GM18870 (cell line): ENCODE measurements at regions not wholly inside any gene's neighbourhood (a gene's known extent, or its start where the extent isn't known, plus 50 kb on each side); places are given as distances from the start of the nearest gene placed in this dataset.

Source experiments
- ATAC-seq: cut with Tn5 transposase; IDR thresholded peaks from one replicate; pipeline ENCODE4 v1.9.1; 2021; ENCODE audit warnings: moderate library complexity; ENCODE audit not compliant: unreplicated experiment

GRCh38 chr13:81762449-81762848, 1421.5 kb upstream of the SPRY2 start:
- no peak for ATAC-seq

GRCh38 chr13:81760316-81760715, 1419.4 kb upstream of the SPRY2 start:
- ATAC-seq: no peak

DNA sequence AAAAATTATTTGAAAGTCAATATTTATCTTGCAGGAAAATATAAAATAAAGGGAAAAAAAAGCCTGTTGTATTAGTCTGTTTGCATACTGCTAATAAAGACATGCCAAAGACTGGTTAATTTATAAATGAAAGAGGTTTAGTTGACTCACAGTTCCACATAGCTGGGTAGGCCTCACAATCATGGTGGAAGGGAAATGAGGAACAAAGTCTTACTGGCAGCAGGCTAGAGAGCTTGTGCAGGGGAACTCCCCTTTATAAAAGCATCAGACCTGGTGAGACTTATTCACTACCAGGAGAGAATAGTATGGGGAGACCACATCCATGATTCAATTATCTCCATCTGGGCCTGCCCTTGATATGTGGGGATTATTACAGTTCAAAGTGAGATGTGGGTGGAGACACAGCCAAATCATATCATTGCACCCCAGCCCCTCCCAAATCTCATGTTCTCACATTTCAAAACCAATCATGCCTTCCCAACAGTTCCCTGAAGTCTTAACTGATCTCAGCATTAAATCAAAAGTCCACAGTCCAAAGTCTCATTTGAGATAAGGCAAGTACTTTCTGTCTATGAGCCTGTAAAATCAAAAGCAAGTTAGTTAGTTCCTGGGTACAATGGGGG, 1416.5 kb upstream of the SPRY2 start:
- no peak for ATAC-seq

- ATAC-seq: no peak
Measured at GRCh38 chr13:81745391-81745790, 1404.5 kb upstream of the SPRY2 start.

- no peak for ATAC-seq
Measured at GRCh38 chr13:81738364-81738763, 1397.4 kb upstream of the SPRY2 start.

DNA sequence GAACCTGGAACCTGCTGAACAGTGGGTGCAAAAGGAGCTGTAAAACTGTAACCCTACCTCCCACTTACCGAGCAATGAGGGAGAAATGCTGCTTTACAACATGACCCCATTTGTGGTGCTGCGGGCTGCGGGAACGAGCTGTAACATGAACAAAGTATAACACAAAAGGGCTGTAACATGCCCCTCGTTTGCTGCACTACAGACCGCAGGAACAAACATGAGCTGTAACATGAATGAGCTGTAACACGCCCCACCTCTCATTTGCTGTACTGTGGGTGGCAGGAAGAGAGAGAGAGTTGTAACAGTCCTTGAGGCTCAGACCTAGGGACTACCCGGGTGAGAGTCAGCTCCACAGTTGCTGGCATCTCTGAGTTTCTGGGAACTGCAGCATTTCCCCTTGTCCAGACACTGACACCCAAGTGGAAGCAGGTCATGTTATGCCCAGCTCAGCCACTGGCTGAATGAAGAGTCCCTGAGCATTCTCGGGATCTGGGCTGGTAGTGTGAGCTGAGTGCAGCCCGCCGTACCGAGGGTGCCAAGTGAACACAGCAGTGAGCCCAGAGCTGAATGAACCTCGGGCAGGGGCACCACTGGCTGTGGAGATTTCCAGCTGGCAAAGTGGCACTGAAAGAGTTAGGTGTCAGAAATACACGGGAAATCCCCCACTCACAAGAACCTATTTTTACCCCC, 1385.3 kb upstream of the SPRY2 start:
- ATAC-seq: no peak

GRCh38 chr13:81722456-81722855, 1381.5 kb upstream of the SPRY2 start:
- ATAC-seq: no peak

DNA sequence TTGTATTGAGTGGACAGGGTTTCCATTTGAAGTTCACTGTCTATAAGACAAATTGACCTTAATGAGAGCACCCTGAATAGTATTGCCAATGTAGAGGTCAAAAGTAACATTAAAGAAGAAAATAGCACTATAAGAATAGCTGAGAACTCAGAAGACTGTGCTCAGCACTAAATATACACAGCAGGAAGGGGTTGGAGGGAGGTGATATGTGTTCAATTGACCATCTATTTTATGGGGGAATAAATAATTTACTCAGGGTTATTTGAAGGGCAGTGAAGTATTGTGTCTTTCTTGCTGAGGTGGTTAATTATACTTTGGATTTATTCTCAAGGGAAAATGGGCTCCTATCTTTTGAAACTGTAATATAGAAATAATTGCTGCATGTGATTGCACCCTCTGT, 1380.5 kb upstream of the SPRY2 start:
- ATAC-seq: no peak

DNA sequence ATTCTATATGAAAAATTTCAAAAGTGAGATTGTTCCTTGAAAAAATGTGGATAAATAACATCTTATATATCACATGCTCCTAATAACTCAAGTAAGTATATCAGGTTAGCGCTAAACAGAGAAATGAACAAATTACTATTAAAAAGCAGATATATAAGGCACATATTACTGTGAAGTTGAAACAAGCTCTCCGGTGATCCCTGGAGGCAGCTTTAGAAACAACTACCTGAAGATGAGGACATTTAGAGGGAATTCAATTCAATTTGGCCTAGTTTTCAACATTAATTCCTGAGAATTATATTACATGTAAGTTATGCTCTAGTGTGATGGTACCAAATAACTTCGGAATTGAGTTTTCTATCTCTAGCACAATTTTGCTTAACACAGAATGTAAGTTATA, 1373.6 kb upstream of the SPRY2 start:
- ATAC-seq: no peak

DNA sequence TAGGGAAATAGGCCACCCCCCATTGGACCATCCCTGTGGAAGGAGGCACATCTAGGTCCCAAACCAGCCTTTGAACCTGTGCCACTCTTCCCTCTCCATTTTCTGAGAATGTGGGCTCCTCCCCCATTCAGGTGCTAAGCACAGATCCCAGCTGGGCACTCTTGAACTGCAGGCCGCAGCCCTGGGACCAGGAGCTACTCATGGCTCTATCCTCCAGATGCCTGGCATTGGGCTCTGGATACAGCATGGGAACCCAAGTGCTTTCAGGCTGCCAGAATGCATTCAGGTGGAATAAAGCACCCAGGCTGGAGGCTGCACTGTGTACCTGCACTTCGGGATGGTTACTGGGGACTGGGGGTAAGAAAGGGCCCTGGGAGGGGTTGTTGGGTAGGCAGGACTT, 1372.3 kb upstream of the SPRY2 start:
- ATAC-seq: no peak

DNA sequence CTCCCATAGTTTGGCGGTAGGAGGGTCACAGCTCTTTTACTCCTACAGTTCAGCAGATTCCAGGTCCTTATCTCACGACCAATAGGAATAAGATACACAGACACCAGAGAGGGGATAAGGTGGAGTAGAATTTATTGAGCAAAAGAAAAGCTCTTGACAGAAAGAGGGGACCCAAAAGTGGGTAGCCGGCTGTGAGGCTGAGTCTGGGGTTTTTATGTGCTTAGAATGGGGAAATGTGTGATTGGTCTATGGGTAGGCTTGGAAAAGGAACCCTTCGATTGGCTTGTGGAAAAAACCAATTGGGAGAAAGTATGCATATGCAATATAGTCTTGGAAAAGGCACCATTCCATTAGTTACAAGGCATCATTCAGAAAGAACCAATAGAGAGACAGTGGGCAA, 1356.9 kb upstream of the SPRY2 start:
- ATAC-seq: no peak

DNA sequence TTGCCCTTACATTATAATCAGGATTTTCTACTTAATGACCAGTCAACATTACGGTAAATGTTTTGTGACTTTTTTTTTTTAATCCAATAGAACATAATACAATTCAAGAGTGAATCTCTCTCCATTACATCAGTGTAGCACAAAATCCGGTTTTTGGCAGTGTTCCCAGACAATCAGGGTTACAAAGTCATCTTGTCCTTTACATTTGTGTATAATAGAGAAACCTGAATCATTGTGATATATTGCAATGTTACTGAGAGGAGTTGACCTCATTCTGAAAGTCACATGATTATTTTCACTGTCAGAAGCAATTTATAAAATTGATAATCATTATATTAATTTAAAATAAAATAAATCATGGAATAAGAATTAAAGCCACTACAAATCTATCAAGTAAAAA, 1346.0 kb upstream of the SPRY2 start:
- ATAC-seq: no peak

- no peak for ATAC-seq
Measured at GRCh38 chr13:81683521-81683920, 1342.6 kb upstream of the SPRY2 start.

- no peak for ATAC-seq
Measured at GRCh38 chr13:81682081-81682630, 1341.2 kb upstream of the SPRY2 start.

- ATAC-seq: no peak
Measured at GRCh38 chr13:81677857-81678256, 1336.9 kb upstream of the SPRY2 start.

DNA sequence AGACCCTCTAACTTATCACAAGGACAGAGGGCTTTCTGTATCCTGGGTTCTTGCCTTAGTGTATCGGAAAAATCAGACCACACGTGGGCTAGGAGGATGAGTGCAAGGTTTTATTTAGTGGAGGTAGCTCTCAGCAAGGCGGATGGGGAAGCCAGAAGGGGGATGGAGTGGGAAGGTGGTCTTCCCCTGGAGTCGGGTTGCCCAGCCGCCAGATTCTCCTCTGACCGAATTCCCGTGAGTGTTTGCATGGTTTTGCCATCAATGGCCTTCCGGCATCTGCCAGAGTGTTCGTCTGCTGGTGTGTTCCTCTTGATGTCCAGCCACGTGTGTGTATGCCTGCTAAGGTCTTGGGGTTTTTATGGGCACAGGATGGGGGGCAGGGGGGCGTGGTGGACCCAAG, 1335.1 kb upstream of the SPRY2 start:
- ATAC-seq: no peak

- ATAC-seq: no peak
Measured at GRCh38 chr13:81671064-81671463, 1330.1 kb upstream of the SPRY2 start.

GRCh38 chr13:81670048-81670447, 1329.1 kb upstream of the SPRY2 start:
- no peak for ATAC-seq

DNA sequence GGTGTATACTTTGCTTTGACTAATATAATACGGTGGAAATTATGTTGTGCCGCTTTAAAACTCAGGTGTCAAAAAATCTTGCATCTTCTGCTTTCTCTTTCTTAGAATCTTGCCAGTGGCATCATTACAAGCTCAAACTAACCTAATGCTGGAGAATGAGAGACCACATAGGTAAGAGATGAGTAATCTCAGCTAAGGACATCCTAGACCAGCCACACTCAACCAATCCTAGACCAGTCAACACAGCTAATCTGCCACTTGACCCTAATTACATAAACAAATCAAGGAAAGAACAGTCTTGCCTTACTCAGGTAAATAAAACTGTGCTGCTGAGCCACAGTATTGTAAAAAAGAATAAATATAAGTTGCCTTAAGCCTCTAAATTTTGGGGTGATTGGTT, 1323.9 kb upstream of the SPRY2 start:
- no peak for ATAC-seq

DNA sequence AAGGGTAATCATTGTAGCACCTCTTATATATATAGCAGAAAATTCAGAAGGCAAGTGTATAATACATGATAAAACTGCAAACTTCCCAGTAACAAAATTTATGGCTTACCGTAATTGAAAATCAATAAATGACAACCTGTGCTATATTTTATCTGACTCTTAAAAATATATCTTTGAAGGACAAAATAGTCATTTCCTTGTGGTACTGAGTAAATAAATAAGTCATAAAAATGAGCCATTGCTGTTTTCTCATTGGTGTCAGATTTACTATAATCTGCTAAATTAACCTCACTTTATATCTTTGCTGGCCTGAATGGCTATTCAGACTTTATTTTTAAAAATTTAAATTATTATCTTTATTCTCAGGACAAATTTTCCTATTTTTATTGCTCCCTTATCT, 1319.1 kb upstream of the SPRY2 start:
- no peak for ATAC-seq

DNA sequence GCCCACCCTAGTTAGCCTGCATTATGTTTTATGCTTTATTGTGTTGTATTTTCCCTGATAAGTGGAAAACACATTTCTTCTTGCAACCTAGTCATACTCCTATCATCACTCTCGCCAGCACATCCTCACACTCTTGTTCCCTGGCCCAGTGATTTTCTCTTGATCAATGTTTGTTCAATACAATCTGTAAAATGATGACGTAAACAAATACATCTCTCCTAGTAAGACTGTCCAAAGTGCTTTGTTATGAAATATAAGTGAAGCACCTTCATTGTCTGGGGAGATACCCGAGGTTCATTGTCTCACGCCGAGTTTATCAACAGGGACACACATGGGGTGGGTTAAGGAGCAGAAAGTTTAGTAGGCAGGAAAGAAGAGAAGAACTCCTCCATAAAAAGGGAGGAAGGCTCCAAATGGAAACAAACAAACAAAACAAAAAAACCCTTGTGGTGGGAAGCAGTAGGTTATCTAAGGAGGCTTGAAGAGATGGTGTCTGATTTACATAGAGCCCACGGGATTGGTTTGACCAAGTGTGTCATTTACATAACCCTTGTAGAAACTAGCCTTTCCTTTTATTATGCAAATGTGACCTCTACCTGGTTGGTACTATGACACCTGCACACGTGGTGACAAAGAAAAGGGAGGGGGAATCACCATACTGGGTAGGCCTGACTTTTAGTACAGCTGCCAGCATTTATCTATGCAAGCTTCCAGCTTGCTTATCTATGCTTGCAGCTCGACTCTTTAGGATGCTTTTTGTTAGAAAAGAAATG, 1317.9 kb upstream of the SPRY2 start:
- ATAC-seq: no peak
